GM21576 (cell line): ENCODE measurements at regions not wholly inside any gene's neighbourhood (a gene's known extent, or its start where the extent isn't known, plus 50 kb on each side); places are given as distances from the start of the nearest gene placed in this dataset.

ENCODE experiments used
- ATAC-seq: cut with Tn5 transposase; IDR thresholded peaks from one replicate; pipeline ENCODE4 v1.9.1; 2021; ENCODE audit warnings: mild to moderate bottlenecking, moderate library complexity; ENCODE audit not compliant: unreplicated experiment

DNA sequence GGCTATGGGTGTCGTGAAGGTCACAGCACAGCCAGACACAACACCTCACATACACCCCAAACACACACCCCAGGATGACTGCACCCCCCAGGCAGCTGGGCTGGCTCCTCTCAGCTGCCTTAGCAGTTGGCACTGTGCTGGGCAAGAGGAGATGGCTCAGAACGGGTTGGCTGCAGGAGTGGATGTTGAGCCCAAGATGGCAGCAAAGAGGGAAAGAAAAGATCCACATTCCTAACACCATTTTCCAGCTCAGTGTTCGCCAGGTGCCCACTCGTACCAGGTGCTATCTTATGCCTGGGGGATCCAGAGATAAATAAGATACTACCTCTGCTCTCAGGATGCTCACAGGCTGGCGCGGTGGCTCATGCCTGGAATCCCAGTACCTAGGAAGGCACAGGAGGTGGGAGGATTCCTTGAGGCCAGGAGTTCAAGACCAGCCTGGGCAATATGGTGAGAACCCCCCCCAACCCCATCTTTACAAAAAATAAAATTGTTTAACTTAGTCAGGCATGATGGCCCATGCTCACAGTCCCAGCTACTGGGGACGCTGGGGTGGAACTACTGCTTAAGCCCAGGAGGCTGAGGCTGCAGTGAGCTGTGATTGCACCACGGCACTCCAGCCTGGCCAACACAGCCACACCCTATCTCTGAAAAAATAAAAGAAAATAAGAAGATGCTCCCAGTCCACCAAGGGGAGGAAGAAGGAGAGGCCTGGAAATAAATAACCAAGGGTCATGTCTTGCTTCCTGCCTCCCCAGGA is 89.7 kb upstream of the ZNF507 start:
- ATAC-seq, result no peak

DNA sequence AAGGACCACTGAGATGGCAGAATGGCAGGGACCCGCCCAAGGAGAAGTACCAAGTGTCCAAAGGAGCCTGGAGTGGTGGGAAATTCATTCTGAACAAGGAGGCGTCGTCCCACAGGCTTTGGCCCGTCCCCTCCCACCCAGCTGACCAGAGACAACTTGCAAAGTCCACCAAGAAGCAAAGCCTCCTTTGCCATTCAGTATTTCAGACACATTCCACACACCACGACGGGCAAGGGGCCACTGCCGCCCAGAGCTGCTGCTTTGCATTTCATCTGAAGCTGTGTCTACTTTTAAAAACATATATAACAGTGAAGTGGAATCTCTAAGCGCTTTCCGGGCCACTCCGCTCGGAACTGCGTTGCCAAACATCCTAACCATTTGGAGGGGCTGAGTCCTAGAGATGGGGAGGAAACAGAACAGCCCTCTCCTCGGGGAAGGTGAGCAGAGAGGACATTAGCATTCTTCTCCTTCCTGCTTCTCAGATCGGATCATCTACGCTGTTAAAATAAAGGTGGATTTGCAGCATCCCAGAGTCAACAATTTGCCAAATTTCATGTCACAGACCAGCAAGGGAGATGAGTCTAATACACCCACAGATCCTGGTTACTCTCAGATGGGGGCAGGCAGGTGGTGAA is 89.0 kb upstream of the ZNF507 start:
- ATAC-seq, result no peak

DNA sequence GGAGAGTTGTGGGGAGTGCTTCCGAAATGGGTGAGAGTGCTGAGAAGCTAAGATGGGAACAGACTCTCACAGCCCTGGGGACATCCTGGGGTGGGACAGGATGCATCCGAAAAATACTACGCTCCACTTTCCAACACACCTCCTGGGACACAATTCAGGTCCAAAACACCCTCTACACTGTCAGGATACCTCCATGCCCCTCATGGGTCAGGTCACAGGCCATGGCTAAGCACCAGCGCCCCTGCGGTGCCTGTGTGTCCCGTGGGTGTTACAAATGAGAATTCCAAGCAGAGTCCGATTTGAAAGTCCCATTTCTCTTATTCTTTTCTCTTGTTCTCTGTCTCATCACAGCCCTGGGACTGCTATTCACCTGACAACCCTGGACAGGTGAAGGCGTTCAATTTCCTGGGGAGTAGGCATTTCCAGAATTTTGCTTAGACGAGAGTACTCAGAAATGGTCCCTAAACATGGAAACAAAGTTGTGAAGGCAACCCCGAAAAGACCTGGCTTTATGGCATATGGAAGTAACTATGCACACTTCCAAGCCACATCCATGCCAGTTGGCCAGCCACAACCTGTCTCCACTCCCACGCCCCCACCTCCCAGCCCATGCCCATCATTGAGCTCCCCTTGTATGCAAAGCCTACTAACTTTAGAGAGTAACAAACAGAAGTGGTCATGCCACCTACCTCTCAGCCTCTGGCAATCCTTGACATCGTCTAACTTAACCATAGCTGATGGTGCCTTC is 87.9 kb upstream of the ZNF507 start:
- no peak for ATAC-seq

DNA sequence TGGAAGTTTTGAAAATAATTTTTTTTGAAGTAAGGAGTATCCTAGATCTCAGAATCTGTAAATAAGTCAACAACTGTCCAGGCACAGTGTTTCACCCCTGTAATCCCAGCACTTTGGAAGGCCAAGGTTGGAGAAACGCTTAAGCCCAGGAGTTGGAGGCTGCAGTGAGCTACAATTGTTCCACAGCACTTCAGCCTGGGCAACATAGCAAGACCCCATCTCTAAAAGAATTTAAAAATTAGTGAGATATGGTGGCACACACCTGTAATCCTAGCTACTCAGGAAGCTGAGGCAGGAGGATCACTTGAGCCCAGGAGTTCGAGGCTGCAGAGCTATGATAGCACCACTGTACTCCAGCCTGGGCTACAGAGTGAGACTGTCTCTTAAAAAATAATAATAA is 87.2 kb upstream of the ZNF507 start:
- ATAC-seq, result no peak

DNA sequence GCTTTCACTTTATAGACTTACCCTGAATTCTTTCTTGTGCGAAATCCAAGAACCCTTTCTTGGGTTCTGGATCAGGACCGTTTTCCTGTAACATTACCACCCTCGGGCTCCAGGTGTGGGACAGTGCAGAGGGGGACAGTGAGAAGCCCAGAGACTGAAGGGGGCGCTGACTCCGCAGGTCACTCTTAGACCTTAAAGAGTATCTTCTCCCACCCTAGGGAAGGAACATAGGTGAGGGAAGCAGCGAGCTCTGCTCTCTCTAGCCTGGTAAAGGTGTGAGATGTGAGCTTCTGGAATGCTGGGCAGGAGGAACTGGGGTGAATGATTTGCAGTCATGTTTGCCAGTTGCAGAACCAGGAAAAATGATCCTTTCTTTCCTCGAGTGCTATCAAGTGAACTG is 80.8 kb upstream of the ZNF507 start:
- ATAC-seq, result no peak

DNA sequence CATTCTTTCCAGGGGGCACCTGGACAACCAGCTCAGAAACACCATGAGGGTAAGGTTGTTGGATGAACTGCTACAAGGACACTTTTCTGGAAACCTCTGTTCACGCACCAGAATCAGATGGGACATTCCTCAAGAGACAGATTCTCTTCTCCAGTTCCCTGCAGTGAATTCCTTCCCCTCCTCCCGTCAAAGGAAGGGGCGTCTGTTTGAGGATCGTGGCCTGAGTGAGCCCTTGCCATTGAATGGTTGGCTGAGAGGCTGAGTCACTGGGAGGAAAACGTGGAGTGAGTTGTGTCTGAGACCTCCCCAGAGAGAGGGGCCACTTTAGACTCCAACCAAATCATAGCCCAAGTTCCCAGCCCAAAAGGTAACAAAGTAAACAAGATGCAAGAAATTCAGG is 79.4 kb upstream of the ZNF507 start:
- ATAC-seq, result no peak

DNA sequence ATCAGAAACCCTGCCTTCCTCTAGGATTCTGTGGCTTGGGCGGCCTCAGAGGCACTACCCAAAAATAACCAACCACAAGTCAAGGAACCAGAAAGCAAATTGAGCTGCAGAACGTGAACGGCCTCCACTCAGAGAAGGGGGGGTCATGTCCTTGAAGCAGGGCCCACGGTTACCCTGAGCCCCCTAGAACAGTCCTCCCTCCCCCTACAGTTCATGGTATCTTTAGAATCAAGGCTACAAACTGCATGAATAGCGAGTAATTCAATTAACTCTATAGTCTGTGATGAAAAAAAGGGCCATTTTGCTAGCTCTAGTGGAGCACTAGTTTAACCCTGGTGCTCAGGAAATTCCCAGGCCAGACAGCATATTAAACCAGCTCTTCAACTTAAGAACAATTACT is 79.0 kb upstream of the ZNF507 start:
- no peak for ATAC-seq

DNA sequence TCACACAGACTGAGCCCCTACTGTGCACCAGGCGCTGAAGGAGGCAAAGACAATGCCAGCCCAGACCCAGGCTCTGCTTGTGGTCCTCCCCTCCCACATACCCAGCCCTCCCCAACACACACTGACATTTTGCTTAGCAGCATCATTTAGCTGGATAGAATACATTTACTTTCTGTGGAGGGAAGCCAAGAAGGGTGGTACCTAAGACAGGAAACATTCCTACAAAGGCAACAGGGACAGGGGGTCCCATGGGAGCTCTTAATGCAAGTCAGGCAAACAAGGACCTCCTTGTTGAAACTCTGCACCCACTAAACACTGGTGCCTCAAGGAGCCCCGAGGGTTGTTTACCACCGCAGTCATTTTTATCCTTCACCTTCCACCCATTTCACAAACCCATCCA is 77.0 kb upstream of the ZNF507 start:
- no peak for ATAC-seq

DNA sequence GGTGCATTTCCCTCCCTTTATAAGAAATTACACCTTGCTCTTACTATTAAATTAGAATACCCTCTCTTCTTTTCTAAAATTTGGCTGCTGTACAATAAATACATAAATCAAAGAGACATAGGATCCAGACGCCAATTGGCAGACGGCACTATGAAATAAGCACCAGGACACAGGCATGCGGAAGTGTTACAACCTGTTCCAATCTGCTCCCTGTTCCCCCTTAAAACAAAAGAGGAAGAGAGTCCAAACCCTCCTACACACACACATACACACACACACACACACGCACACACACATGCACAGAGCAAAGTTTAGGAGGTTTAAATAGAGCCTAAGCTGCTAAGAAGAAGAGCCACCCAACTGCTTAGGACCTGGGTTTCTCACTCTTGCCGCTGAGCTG is 75.6 kb upstream of the ZNF507 start:
- ATAC-seq, result no peak

DNA sequence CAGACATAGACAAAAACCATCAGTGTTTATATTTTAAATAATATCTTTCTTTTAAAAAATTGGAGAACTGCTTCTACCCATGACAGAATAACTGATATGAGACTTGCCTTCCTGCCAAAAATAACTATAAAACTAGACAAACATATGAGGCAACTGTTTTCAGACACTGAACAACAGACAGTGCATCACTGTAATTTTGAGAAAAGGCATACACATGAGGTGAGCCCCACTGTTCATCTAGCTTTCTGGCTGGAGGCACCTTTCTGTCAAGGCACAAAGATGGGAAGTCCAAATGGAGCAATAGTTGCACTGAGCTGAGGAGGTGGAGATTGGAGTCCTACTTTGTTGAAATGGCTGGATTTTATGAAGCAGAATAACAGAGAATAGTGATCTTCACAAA is 71.9 kb upstream of the ZNF507 start:
- no peak for ATAC-seq

DNA sequence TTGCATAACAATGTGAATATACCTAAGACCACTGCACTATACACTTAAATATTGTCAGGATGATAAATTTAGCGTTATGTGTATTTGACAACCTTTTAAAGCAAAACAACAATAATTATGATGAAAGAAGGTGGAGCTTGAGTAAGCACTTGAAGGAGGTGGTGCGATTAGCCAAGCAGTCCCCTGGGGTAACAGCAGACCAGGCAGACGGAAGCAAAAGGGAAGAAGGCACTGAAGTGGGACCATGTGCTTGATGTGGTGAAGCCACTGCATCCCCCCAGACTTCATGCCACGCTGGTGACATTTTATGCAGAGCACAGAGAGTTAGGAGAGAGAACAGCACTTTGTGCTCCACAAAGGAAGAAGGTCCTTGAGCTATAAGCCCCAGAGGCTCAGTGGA is 58.3 kb upstream of the ZNF507 start:
- ATAC-seq, result no peak

DNA sequence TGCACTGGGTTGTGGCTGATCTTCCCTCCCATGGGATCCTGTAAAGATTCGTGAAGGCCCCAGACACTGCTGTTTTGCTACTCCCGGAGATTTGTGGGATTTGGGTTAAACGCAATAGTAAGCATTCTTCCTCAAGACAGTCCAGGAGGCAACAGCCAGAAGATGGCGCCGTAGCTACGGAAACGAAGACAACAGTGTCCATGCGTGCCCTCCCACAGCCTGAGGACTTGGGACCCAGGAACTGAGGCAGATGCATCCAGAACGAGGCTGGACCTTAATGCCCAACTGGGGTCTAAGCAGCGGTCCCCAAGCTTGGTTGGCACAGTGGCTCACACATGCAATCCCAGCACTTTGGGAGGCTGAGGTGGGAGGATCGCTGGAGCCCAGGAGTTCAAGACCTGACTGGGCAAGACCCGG is 57.6 kb upstream of the ZNF507 start:
- ATAC-seq, result no peak

DNA sequence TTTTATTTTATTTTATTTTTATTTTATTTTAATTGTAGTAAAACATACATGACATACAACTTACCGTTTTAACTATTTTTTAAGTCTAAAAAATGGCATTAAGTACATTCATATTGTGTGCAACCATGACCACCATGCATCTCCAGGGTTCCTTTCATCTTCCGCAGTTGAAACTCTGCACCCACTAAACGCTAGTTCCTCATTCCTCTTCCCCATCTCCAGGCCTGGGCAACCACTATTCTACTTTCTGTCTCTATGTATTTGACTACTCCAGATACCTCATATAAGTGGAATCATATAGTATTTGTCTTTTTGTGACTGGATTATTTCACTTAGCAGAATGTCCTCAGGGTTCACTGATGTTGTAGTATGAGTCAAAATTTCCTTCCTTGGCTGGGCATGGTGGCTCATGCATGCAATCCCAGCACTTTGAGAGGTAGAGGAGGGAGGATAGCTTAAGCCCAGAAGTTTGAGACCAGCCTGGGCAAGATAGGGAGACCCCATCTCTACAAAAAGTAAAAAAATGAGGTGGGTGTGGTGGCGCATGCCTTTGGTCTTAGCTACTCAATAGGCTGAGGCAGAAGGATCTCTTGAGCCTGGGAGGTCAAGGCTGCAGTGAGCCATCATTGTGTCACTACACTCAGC is 55.7 kb upstream of the ZNF507 start:
- ATAC-seq, result no peak

DNA sequence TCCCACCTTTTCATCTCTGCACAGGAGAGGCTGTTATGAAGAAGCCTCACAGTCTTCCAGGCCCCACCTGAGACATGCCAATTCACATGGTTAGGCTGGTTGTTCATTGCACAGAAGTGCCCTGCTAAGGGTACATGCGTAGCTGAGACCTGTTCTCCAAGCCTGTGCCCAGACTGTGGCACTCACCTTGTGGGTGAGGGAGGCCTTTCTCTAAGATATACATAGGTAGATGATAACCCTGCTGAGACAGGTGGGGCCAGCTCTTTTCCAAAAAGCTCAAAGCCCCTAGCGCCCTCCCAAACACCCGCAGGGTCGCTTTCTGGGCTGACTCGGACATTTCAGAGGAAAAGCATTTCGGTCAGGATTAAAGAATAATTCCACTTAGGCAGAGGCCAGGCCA is 53.5 kb upstream of the ZNF507 start:
- no peak for ATAC-seq

DNA sequence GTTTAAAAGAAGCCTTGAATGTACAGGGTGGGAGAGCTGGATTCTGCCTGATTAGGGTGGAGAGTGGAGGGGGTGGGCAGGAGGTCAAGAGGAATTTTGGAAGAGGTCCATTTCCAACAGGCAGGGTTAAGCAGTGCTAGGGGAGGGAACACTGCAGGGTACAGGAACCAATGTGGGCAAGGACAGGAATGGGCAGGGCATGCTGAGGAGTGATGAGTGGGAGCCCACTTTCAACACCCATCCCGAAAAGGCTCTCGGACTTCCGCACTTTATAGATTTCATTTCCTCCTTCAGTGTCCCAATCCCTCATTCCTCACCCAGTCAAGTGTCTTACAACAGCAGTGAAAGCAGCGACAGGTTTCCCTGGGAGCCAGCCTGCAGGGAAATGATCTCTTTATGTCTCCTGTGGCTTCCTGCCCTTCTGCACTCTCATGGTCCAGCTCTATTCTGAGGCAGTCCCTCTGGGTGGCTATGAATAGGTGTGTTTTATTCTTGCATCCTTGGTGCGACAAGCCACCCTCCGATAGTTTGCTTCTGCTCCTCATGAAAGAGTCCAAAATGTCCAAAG is 50.5 kb upstream of the ZNF507 start:
- no peak for ATAC-seq
